ENCODE measurements at regions not wholly inside any gene's neighbourhood (a gene's known extent, or its start where the extent isn't known, plus 50 kb on each side); places are given as distances from the start of the nearest gene placed in this dataset.

GRCh38 chr6:169972736-169973135 lies 221.3 kb downstream of the ERMARD start:
- H3K36me3 Mint-ChIP-seq (ENCODE audit: unreplicated experiment) = no peaks in the 10 kb centered on the region
- no peaks in the 10 kb centered on the region for H3K4me1 Mint-ChIP-seq (ENCODE audit: unreplicated experiment)
- TF ChIP-seq CTCF (IDR thresholded peaks at IDR 0.05) = no peak
- no peak overlapping the region for H3K4me3 Mint-ChIP-seq (ENCODE audit: unreplicated experiment)
- peak; percentile 69 for DNase-seq (ENCODE audit: extremely low spot score, unreplicated experiment)
- no peaks in the 10 kb centered on the region for H3K27me3 Mint-ChIP-seq (ENCODE audit: unreplicated experiment)
- no peak overlapping the region for H3K27ac Mint-ChIP-seq (ENCODE audit: unreplicated experiment)
- peaks cover 4% of the 10 kb centered on the region for H3K9me3 Mint-ChIP-seq (ENCODE audit: unreplicated experiment)

GRCh38 chr6:169972101-169972651 lies 220.8 kb downstream of the ERMARD start:
- Mint-ChIP-seq H3K4me3 (ENCODE audit: unreplicated experiment) (no peak overlapping the region), H3K9me3 (ENCODE audit: unreplicated experiment) (peaks cover 4% of the 10 kb centered on the region), H3K36me3 (ENCODE audit: unreplicated experiment) (no peaks in the 10 kb centered on the region), H3K27me3 (ENCODE audit: unreplicated experiment) (no peaks in the 10 kb centered on the region), H3K4me1 (ENCODE audit: unreplicated experiment) (no peaks in the 10 kb centered on the region), H3K27ac (ENCODE audit: unreplicated experiment) (no peak overlapping the region)
- no peak for TF ChIP-seq CTCF (IDR thresholded peaks at IDR 0.05)
- peak; percentile 79 for DNase-seq (ENCODE audit: extremely low spot score, unreplicated experiment)

- no peaks in the 10 kb centered on the region for H3K27me3 Mint-ChIP-seq (ENCODE audit: unreplicated experiment)
- no peak overlapping the region for H3K27ac Mint-ChIP-seq (ENCODE audit: unreplicated experiment)
- H3K9me3 Mint-ChIP-seq (ENCODE audit: unreplicated experiment) = peaks cover 4% of the 10 kb centered on the region
- H3K4me1 Mint-ChIP-seq (ENCODE audit: unreplicated experiment) = no peaks in the 10 kb centered on the region
- H3K4me3 Mint-ChIP-seq (ENCODE audit: unreplicated experiment) = no peak overlapping the region
- DNase-seq (ENCODE audit: extremely low spot score, unreplicated experiment) = peak; percentile 82
- H3K36me3 Mint-ChIP-seq (ENCODE audit: unreplicated experiment) = no peaks in the 10 kb centered on the region
- no peak for TF ChIP-seq CTCF (IDR thresholded peaks at IDR 0.05)
These were observed 219.8 kb downstream of the ERMARD start for GRCh38 chr6:169971081-169971861.

GRCh38 chr6:169970306-169970988 lies 219.0 kb downstream of the ERMARD start:
- Mint-ChIP-seq H3K36me3 (ENCODE audit: unreplicated experiment) (no peaks in the 10 kb centered on the region), H3K4me3 (ENCODE audit: unreplicated experiment) (no peak overlapping the region), H3K9me3 (ENCODE audit: unreplicated experiment) (peaks cover 4% of the 10 kb centered on the region), H3K27ac (ENCODE audit: unreplicated experiment) (no peak overlapping the region), H3K27me3 (ENCODE audit: unreplicated experiment) (no peaks in the 10 kb centered on the region), H3K4me1 (ENCODE audit: unreplicated experiment) (no peaks in the 10 kb centered on the region)
- peak; percentile 80 for DNase-seq (ENCODE audit: extremely low spot score, unreplicated experiment)
- TF ChIP-seq CTCF (IDR thresholded peaks at IDR 0.05) = no peak

Data from osteocyte (in vitro differentiated cells).